ENCODE measurements at regions not wholly inside any gene's neighbourhood (a gene's known extent, or its start where the extent isn't known, plus 50 kb on each side); places are given as distances from the start of the nearest gene placed in this dataset.

GRCh38 chr5:63145167-63145566 lies 566.5 kb downstream of the LRRC70 start:
- Mint-ChIP-seq H3K27me3 (ENCODE audit: unreplicated experiment) (no peaks in the 10 kb centered on the region), H3K4me1 (ENCODE audit: unreplicated experiment) (no peaks in the 10 kb centered on the region), H3K27ac (ENCODE audit: unreplicated experiment) (no peak overlapping the region), H3K4me3 (ENCODE audit: unreplicated experiment) (no peak overlapping the region), H3K9me3 (ENCODE audit: unreplicated experiment) (no peaks in the 10 kb centered on the region), H3K36me3 (ENCODE audit: low read depth, unreplicated experiment) (no peaks in the 10 kb centered on the region)
- no peak for TF ChIP-seq CTCF (IDR thresholded peaks at IDR 0.05; ENCODE audit: unreplicated experiment)
- DNase-seq (ENCODE audit: low spot score), result no peak

- Mint-ChIP-seq H3K4me1 (ENCODE audit: unreplicated experiment) (no peaks in the 10 kb centered on the region), H3K4me3 (ENCODE audit: unreplicated experiment) (no peak overlapping the region), H3K27ac (ENCODE audit: unreplicated experiment) (no peak overlapping the region), H3K9me3 (ENCODE audit: unreplicated experiment) (no peaks in the 10 kb centered on the region), H3K27me3 (ENCODE audit: unreplicated experiment) (no peaks in the 10 kb centered on the region), H3K36me3 (ENCODE audit: low read depth, unreplicated experiment) (no peaks in the 10 kb centered on the region)
- no peak for DNase-seq (ENCODE audit: low spot score)
- no peak for TF ChIP-seq CTCF (IDR thresholded peaks at IDR 0.05; ENCODE audit: unreplicated experiment)
These were observed 563.0 kb downstream of the LRRC70 start for GRCh38 chr5:63141591-63141990.

GRCh38 chr5:63135291-63135690 lies 556.7 kb downstream of the LRRC70 start:
- no peaks in the 10 kb centered on the region for H3K36me3 Mint-ChIP-seq (ENCODE audit: low read depth, unreplicated experiment)
- no peak for DNase-seq (ENCODE audit: low spot score)
- H3K4me1 Mint-ChIP-seq (ENCODE audit: unreplicated experiment), result no peaks in the 10 kb centered on the region
- no peaks in the 10 kb centered on the region for H3K27me3 Mint-ChIP-seq (ENCODE audit: unreplicated experiment)
- H3K9me3 Mint-ChIP-seq (ENCODE audit: unreplicated experiment), result no peaks in the 10 kb centered on the region
- no peak for TF ChIP-seq CTCF (IDR thresholded peaks at IDR 0.05; ENCODE audit: unreplicated experiment)
- H3K4me3 Mint-ChIP-seq (ENCODE audit: unreplicated experiment), result no peak overlapping the region
- no peak overlapping the region for H3K27ac Mint-ChIP-seq (ENCODE audit: unreplicated experiment)

- no peak for DNase-seq (ENCODE audit: low spot score)
- no peak overlapping the region for H3K27ac Mint-ChIP-seq (ENCODE audit: unreplicated experiment)
- no peak for TF ChIP-seq CTCF (IDR thresholded peaks at IDR 0.05; ENCODE audit: unreplicated experiment)
These were observed 553.1 kb downstream of the LRRC70 start for GRCh38 chr5:63131626-63132285.

GRCh38 chr5:63128761-63129160 lies 550.1 kb downstream of the LRRC70 start:
- no peaks in the 10 kb centered on the region for H3K36me3 Mint-ChIP-seq (ENCODE audit: low read depth, unreplicated experiment)
- no peaks in the 10 kb centered on the region for H3K27me3 Mint-ChIP-seq (ENCODE audit: unreplicated experiment)
- H3K9me3 Mint-ChIP-seq (ENCODE audit: unreplicated experiment), result no peaks in the 10 kb centered on the region
- no peak for TF ChIP-seq CTCF (IDR thresholded peaks at IDR 0.05; ENCODE audit: unreplicated experiment)
- H3K4me1 Mint-ChIP-seq (ENCODE audit: unreplicated experiment), result no peaks in the 10 kb centered on the region
- no peak overlapping the region for H3K27ac Mint-ChIP-seq (ENCODE audit: unreplicated experiment)
- DNase-seq (ENCODE audit: low spot score), result no peak
- H3K4me3 Mint-ChIP-seq (ENCODE audit: unreplicated experiment), result no peak overlapping the region

More at GRCh38 chr5:63131626-63132285, 553.1 kb downstream of the LRRC70 start:
- no peaks in the 10 kb centered on the region for H3K36me3 Mint-ChIP-seq (ENCODE audit: low read depth, unreplicated experiment)
- no peaks in the 10 kb centered on the region for H3K9me3 Mint-ChIP-seq (ENCODE audit: unreplicated experiment)
- no peaks in the 10 kb centered on the region for H3K4me1 Mint-ChIP-seq (ENCODE audit: unreplicated experiment)
- H3K4me3 Mint-ChIP-seq (ENCODE audit: unreplicated experiment), result no peak overlapping the region
- H3K27me3 Mint-ChIP-seq (ENCODE audit: unreplicated experiment), result no peaks in the 10 kb centered on the region
